Endothelial cell (in vitro differentiated cells): ENCODE measurements at regions not wholly inside any gene's neighbourhood (a gene's known extent, or its start where the extent isn't known, plus 50 kb on each side); places are given as distances from the start of the nearest gene placed in this dataset.

Source experiments
- DNase-seq: peaks from one replicate; pipeline ENCODE4 v3.0.0; 2021; ENCODE audit warnings: low spot score
- H3K27ac Mint-ChIP-seq: one replicate; pipeline ENCODE4 v1.8.0; 2021; ENCODE audit warnings: mixed read lengths, inconsistent platforms; ENCODE audit not compliant: unreplicated experiment
- H3K27me3 Mint-ChIP-seq: one replicate; pipeline ENCODE4 v1.8.0; 2021; ENCODE audit warnings: mild to moderate bottlenecking, moderate library complexity, mixed read lengths, inconsistent platforms; ENCODE audit not compliant: unreplicated experiment
- H3K36me3 Mint-ChIP-seq: one replicate; pipeline ENCODE4 v1.8.0; 2021; ENCODE audit warnings: mild to moderate bottlenecking, low read depth, mixed read lengths, inconsistent platforms; ENCODE audit not compliant: unreplicated experiment
- H3K4me1 Mint-ChIP-seq: one replicate; pipeline ENCODE4 v1.8.0; 2021; ENCODE audit warnings: mild to moderate bottlenecking, mixed read lengths, inconsistent platforms; ENCODE audit not compliant: unreplicated experiment
- H3K4me3 Mint-ChIP-seq: one replicate; pipeline ENCODE4 v1.8.0; 2021; ENCODE audit warnings: mild to moderate bottlenecking, mixed read lengths, inconsistent platforms; ENCODE audit not compliant: unreplicated experiment
- H3K9me3 Mint-ChIP-seq: one replicate; pipeline ENCODE4 v1.8.0; 2021; ENCODE audit warnings: mixed read lengths, inconsistent platforms; ENCODE audit not compliant: unreplicated experiment
- CTCF ChIP-seq: fragments of 200-600 bp; sonication (generic); IDR thresholded peaks from one replicate; pipeline ENCODE4 v1.5.0; 2021; ENCODE audit warnings: antibody characterized with exemption; ENCODE audit not compliant: unreplicated experiment

GRCh38 chr2:22518641-22519040, 866.3 kb upstream of the KLHL29 start:
- no peak for DNase-seq
- no peak overlapping the region for H3K4me3 Mint-ChIP-seq
- H3K4me1 Mint-ChIP-seq: peaks cover 7% of the 10 kb centered on the region
- no peaks in the 10 kb centered on the region for H3K36me3 Mint-ChIP-seq
- H3K9me3 Mint-ChIP-seq: no peaks in the 10 kb centered on the region
- peaks cover 1% of the 10 kb centered on the region for H3K27me3 Mint-ChIP-seq
- TF ChIP-seq CTCF: no peak
- H3K27ac Mint-ChIP-seq: no peak overlapping the region

- no peaks in the 10 kb centered on the region for H3K36me3 Mint-ChIP-seq
Observed at GRCh38 chr2:22520369-22521288, 864.4 kb upstream of the KLHL29 start.

GRCh38 chr2:22521620-22522019, 863.4 kb upstream of the KLHL29 start:
- Mint-ChIP-seq H3K9me3 (no peaks in the 10 kb centered on the region), H3K27ac (no peak overlapping the region)
- no peak for DNase-seq

More at GRCh38 chr2:22520369-22521288, 864.4 kb upstream of the KLHL29 start:
- Mint-ChIP-seq H3K9me3 (no peaks in the 10 kb centered on the region), H3K27ac (no peak overlapping the region), H3K4me3 (no peak overlapping the region), H3K27me3 (peaks cover 1% of the 10 kb centered on the region), H3K4me1 (peaks cover 7% of the 10 kb centered on the region)
- no peak for DNase-seq
- no peak for TF ChIP-seq CTCF

GRCh38 chr2:22525681-22526080, 859.3 kb upstream of the KLHL29 start:
- H3K9me3 Mint-ChIP-seq: no peaks in the 10 kb centered on the region
- H3K4me3 Mint-ChIP-seq: no peak overlapping the region
- peaks cover 1% of the 10 kb centered on the region for H3K27me3 Mint-ChIP-seq
- no peak overlapping the region for H3K27ac Mint-ChIP-seq
- no peak for DNase-seq
- peaks cover 7% of the 10 kb centered on the region for H3K4me1 Mint-ChIP-seq
- no peaks in the 10 kb centered on the region for H3K36me3 Mint-ChIP-seq
- no peak for TF ChIP-seq CTCF

More at GRCh38 chr2:22521620-22522019, 863.4 kb upstream of the KLHL29 start:
- H3K27me3 Mint-ChIP-seq: peaks cover 1% of the 10 kb centered on the region
- H3K4me3 Mint-ChIP-seq: no peak overlapping the region
- H3K4me1 Mint-ChIP-seq: peaks cover 7% of the 10 kb centered on the region
- no peak for TF ChIP-seq CTCF
- H3K36me3 Mint-ChIP-seq: no peaks in the 10 kb centered on the region

GRCh38 chr2:22530131-22530530, 854.8 kb upstream of the KLHL29 start:
- no peak for DNase-seq
- Mint-ChIP-seq H3K27me3 (no peaks in the 10 kb centered on the region), H3K9me3 (no peaks in the 10 kb centered on the region), H3K4me3 (no peak overlapping the region), H3K4me1 (no peaks in the 10 kb centered on the region), H3K27ac (no peak overlapping the region), H3K36me3 (no peaks in the 10 kb centered on the region)
- TF ChIP-seq CTCF: no peak
